Right atrium auricular region (tissue), 2 donors: ENCODE measurements at regions not wholly inside any gene's neighbourhood (a gene's known extent, or its start where the extent isn't known, plus 50 kb on each side); places are given as distances from the start of the nearest gene placed in this dataset.

Source experiments
- DNase-seq: peaks from one replicate; pipeline ENCODE4 v3.0.0-alpha.2; 2019; ENCODE audit warnings: low spot score
- H3K27ac ChIP-seq, 2 donors: fragments of 200-600 bp; sonication (generic); 1 replicate in 1 of 2; 2 replicates in 1 of 2; pipeline ENCODE4 v1.5.1; 2016 to 2019
- H3K27me3 ChIP-seq, 2 donors: fragments of 200-600 bp; sonication (generic); one replicate each; pipeline versions ENCODE4 v1.5.1 to v1.6.0; 2017 to 2019
- H3K36me3 ChIP-seq: fragments of 200-600 bp; sonication (generic); one replicate; pipeline ENCODE4 v1.5.1; 2016
- H3K4me1 ChIP-seq, 2 donors: fragments of 200-600 bp; sonication (generic); one replicate each; pipeline versions ENCODE4 v1.5.1 to v1.6.0; 2017 to 2019
- H3K4me3 ChIP-seq, 2 donors: fragments of 200-600 bp; sonication (generic); 1 replicate in 1 of 2; 2 replicates in 1 of 2; pipeline ENCODE4 v1.5.1; 2017 to 2019; ENCODE audit warnings: mild to moderate bottlenecking in 1 of 2, moderate library complexity in 1 of 2
- H3K9me3 ChIP-seq, 2 donors: fragments of 200-600 bp; sonication (generic); one replicate each; pipeline ENCODE4 v1.5.1; 2019
- CTCF ChIP-seq, 2 donors: fragments of 200-600 bp; sonication (generic); IDR thresholded peaks; one replicate each; pipeline ENCODE4 v1.5.1; 2019; ENCODE audit warnings: antibody characterized with exemption in 2 of 2

- H3K9me3 ChIP-seq: no peaks in the 10 kb centered on the region
- TF ChIP-seq CTCF (IDR thresholded peaks at IDR 0.05): no peak
- H3K36me3 ChIP-seq: no peaks in the 10 kb centered on the region
- no peaks in the 10 kb centered on the region for H3K4me1 ChIP-seq
- H3K27me3 ChIP-seq: no peaks in the 10 kb centered on the region
- no peak overlapping the region for H3K27ac ChIP-seq
- DNase-seq: no peak
- H3K4me3 ChIP-seq: no peak overlapping the region
Observed at GRCh38 chr3:182309120-182309519, 484.2 kb upstream of the ATP11B start.

GRCh38 chr3:182315313-182315712 is 478.0 kb upstream of the ATP11B start:
- no peak overlapping the region for H3K27ac ChIP-seq
- no peaks in the 10 kb centered on the region for H3K36me3 ChIP-seq
- no peaks in the 10 kb centered on the region for H3K27me3 ChIP-seq
- H3K9me3 ChIP-seq: peaks cover 0 to 30% of the 10 kb centered on the region in 2 donors
- H3K4me3 ChIP-seq: no peak overlapping the region
- no peak for DNase-seq
- TF ChIP-seq CTCF (IDR thresholded peaks at IDR 0.05): no peak
- no peaks in the 10 kb centered on the region for H3K4me1 ChIP-seq

- no peak for DNase-seq
- Histone ChIP-seq H3K4me1 (no peaks in the 10 kb centered on the region), H3K27ac (no peak overlapping the region), H3K27me3 (no peaks in the 10 kb centered on the region), H3K4me3 (no peak overlapping the region), H3K9me3 (peaks cover 0 to 19% of the 10 kb centered on the region in 2 donors), H3K36me3 (no peaks in the 10 kb centered on the region)
- no peak for TF ChIP-seq CTCF (IDR thresholded peaks at IDR 0.05)
Observed at GRCh38 chr3:182323126-182323700, 470.1 kb upstream of the ATP11B start.

GRCh38 chr3:182323898-182324297 is 469.4 kb upstream of the ATP11B start:
- Histone ChIP-seq H3K4me3 (no peak overlapping the region), H3K9me3 (peaks cover 0 to 15% of the 10 kb centered on the region in 2 donors), H3K27me3 (no peaks in the 10 kb centered on the region), H3K27ac (no peak overlapping the region), H3K36me3 (no peaks in the 10 kb centered on the region), H3K4me1 (no peaks in the 10 kb centered on the region)
- DNase-seq: no peak
- TF ChIP-seq CTCF (IDR thresholded peaks at IDR 0.05): no peak

- Histone ChIP-seq H3K4me3 (no peak overlapping the region), H3K4me1 (no peaks in the 10 kb centered on the region), H3K9me3 (peaks cover 0 to under 1% of the 10 kb centered on the region in 2 donors), H3K36me3 (no peaks in the 10 kb centered on the region), H3K27me3 (no peaks in the 10 kb centered on the region), H3K27ac (no peak overlapping the region)
- no peak for DNase-seq
- no peak for TF ChIP-seq CTCF (IDR thresholded peaks at IDR 0.05)
Observed at GRCh38 chr3:182325213-182325950, 467.9 kb upstream of the ATP11B start.
